ENCODE measurements at regions not wholly inside any gene's neighbourhood (a gene's known extent, or its start where the extent isn't known, plus 50 kb on each side); places are given as distances from the start of the nearest gene placed in this dataset.

GRCh38 chr5:2125171-2125900, 242.6 kb upstream of the IRX4 start:
- Histone ChIP-seq H3F3A (ENCODE audit: insufficient read depth, low read length) (no peaks in the 10 kb centered on the region), H3K36me3 (replicated peaks; ENCODE audit: insufficient read depth, low read length) (no peaks in the 10 kb centered on the region), H2AFZ (ENCODE audit: low read length) (no peak overlapping the region), H3K4me3 (ENCODE audit: low read length) (no peak overlapping the region), H3K9ac (ENCODE audit: low read length) (no peak overlapping the region), H3K9me3 (replicated peaks; ENCODE audit: insufficient read depth, low read length) (no peaks in the 10 kb centered on the region), H3K9me2 (replicated peaks; ENCODE audit: insufficient read depth, low read length) (no peaks in the 10 kb centered on the region), H3K79me2 (ENCODE audit: low read length) (no peaks in the 10 kb centered on the region), H3K27ac (ENCODE audit: low read length) (no peak overlapping the region), H3K27me3 (replicated peaks; ENCODE audit: insufficient read depth, low read length) (no peaks in the 10 kb centered on the region; the same call in 1 of the 2 replicates), H3K4me1 (ENCODE audit: low read length) (no peaks in the 10 kb centered on the region), H4K20me1 (ENCODE audit: insufficient read depth, low read length) (no peaks in the 10 kb centered on the region), H3K4me2 (ENCODE audit: low read depth, low read length) (no peak overlapping the region)
- no peak for DNase-seq
- TF ChIP-seq EZH2phosphoT487 (IDR thresholded peaks at IDR 0.05; ENCODE audit: low read length) (no peak), EZH2 (optimal IDR thresholded peaks at IDR 0.05; ENCODE audit: low read depth, low read length) (no peak)
- TF ChIP-seq, protein P1, sequence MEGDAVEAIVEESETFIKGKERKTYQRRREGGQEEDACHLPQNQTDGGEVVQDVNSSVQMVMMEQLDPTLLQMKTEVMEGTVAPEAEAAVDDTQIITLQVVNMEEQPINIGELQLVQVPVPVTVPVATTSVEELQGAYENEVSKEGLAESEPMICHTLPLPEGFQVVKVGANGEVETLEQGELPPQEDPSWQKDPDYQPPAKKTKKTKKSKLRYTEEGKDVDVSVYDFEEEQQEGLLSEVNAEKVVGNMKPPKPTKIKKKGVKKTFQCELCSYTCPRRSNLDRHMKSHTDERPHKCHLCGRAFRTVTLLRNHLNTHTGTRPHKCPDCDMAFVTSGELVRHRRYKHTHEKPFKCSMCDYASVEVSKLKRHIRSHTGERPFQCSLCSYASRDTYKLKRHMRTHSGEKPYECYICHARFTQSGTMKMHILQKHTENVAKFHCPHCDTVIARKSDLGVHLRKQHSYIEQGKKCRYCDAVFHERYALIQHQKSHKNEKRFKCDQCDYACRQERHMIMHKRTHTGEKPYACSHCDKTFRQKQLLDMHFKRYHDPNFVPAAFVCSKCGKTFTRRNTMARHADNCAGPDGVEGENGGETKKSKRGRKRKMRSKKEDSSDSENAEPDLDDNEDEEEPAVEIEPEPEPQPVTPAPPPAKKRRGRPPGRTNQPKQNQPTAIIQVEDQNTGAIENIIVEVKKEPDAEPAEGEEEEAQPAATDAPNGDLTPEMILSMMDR (IDR thresholded peaks at IDR 0.05; ENCODE audit: low read length): no peak

GRCh38 chr5:2124434-2125170, 241.9 kb upstream of the IRX4 start:
- no peak for DNase-seq
- TF ChIP-seq, protein P1 (IDR thresholded peaks at IDR 0.05; ENCODE audit: low read length): no peak
- TF ChIP-seq EZH2 (optimal IDR thresholded peaks at IDR 0.05; ENCODE audit: low read depth, low read length) (no peak), EZH2phosphoT487 (IDR thresholded peaks at IDR 0.05; ENCODE audit: low read length) (no peak)
- no peak overlapping the region for H3K27ac ChIP-seq (ENCODE audit: low read length)
- no peaks in the 10 kb centered on the region for H3K9me2 ChIP-seq (replicated peaks; ENCODE audit: insufficient read depth, low read length)
- H3K4me3 ChIP-seq (ENCODE audit: low read length): no peak overlapping the region
- H4K20me1 ChIP-seq (ENCODE audit: insufficient read depth, low read length): no peaks in the 10 kb centered on the region
- no peaks in the 10 kb centered on the region for H3K36me3 ChIP-seq (replicated peaks; ENCODE audit: insufficient read depth, low read length)
- no peaks in the 10 kb centered on the region for H3K9me3 ChIP-seq (replicated peaks; ENCODE audit: insufficient read depth, low read length)
- H3K4me1 ChIP-seq (ENCODE audit: low read length): no peaks in the 10 kb centered on the region
- no peaks in the 10 kb centered on the region; the same call in 1 of the 2 replicates for H3K27me3 ChIP-seq (replicated peaks; ENCODE audit: insufficient read depth, low read length)
- H3F3A ChIP-seq (ENCODE audit: insufficient read depth, low read length): no peaks in the 10 kb centered on the region
- no peak overlapping the region for H2AFZ ChIP-seq (ENCODE audit: low read length)
- H3K9ac ChIP-seq (ENCODE audit: low read length): no peak overlapping the region
- H3K79me2 ChIP-seq (ENCODE audit: low read length): no peaks in the 10 kb centered on the region
- no peak overlapping the region for H3K4me2 ChIP-seq (ENCODE audit: low read depth, low read length)

- no peaks in the 10 kb centered on the region for H3K9me3 ChIP-seq (replicated peaks; ENCODE audit: insufficient read depth, low read length)
- H3K36me3 ChIP-seq (replicated peaks; ENCODE audit: insufficient read depth, low read length): no peaks in the 10 kb centered on the region
- no peaks in the 10 kb centered on the region for H3K9me2 ChIP-seq (replicated peaks; ENCODE audit: insufficient read depth, low read length)
- TF ChIP-seq, protein P1 (IDR thresholded peaks at IDR 0.05; ENCODE audit: low read length): no peak
- TF ChIP-seq EZH2 (optimal IDR thresholded peaks at IDR 0.05; ENCODE audit: low read depth, low read length): no peak
- H3K27ac ChIP-seq (ENCODE audit: low read length): no peak overlapping the region
- H3K9ac ChIP-seq (ENCODE audit: low read length): no peak overlapping the region
- no peaks in the 10 kb centered on the region for H4K20me1 ChIP-seq (ENCODE audit: insufficient read depth, low read length)
- no peaks in the 10 kb centered on the region for H3F3A ChIP-seq (ENCODE audit: insufficient read depth, low read length)
- H3K27me3 ChIP-seq (replicated peaks; ENCODE audit: insufficient read depth, low read length): no peaks in the 10 kb centered on the region; the same call in 1 of the 2 replicates
- no peaks in the 10 kb centered on the region for H3K4me1 ChIP-seq (ENCODE audit: low read length)
- DNase-seq: no peak
- no peaks in the 10 kb centered on the region for H3K79me2 ChIP-seq (ENCODE audit: low read length)
- no peak overlapping the region for H3K4me3 ChIP-seq (ENCODE audit: low read length)
- H3K4me2 ChIP-seq (ENCODE audit: low read depth, low read length): no peak overlapping the region
- no peak overlapping the region for H2AFZ ChIP-seq (ENCODE audit: low read length)
Observed at GRCh38 chr5:2123874-2124273, 241.1 kb upstream of the IRX4 start.
